Tibial nerve (tissue), 4 donors: ENCODE measurements at regions not wholly inside any gene's neighbourhood (a gene's known extent, or its start where the extent isn't known, plus 50 kb on each side); places are given as distances from the start of the nearest gene placed in this dataset.

Source experiments
- DNase-seq, 2 donors: peaks; one replicate each; pipeline ENCODE4 v3.0.0-alpha.2; 2019; ENCODE audit warnings: low spot score in 2 of 2
- H3K27ac ChIP-seq, 4 donors: fragments of 200-600 bp; sonication (generic) in 3 of 4; one replicate each; pipeline ENCODE4 v1.5.1; 2017 to 2019; ENCODE audit warnings: mild to moderate bottlenecking in 1 of 4
- H3K27me3 ChIP-seq, 2 donors: fragments of 200-600 bp; sonication (generic) in 1 of 2; one replicate each; pipeline versions ENCODE4 v1.5.1 to v1.6.0; 2017 to 2019
- H3K36me3 ChIP-seq, 3 donors: fragments of 200-600 bp; sonication (generic); one replicate each; pipeline ENCODE4 v1.5.1; 2018 to 2019
- H3K4me1 ChIP-seq, 4 donors: fragments of 200-600 bp; sonication (generic) in 3 of 4; one replicate each; pipeline ENCODE4 v1.5.1; 2017 to 2019
- H3K4me3 ChIP-seq, 4 donors: fragments of 200-600 bp; sonication (generic) in 3 of 4; one replicate each; pipeline ENCODE4 v1.5.1; 2017 to 2019; ENCODE audit warnings: mild to moderate bottlenecking in 1 of 4, moderate library complexity in 1 of 4
- H3K9me3 ChIP-seq, 4 donors: fragments of 200-600 bp; sonication (generic) in 3 of 4; one replicate each; pipeline ENCODE4 v1.5.1; 2017 to 2019
- EP300 ChIP-seq, 2 donors: sonication (generic); formaldehyde crosslinking; IDR thresholded peaks; one replicate each; pipeline ENCODE4 v1.6.1; 2017; ENCODE audit warnings: antibody characterized with exemption in 2 of 2, mild to moderate bottlenecking in 1 of 2
- POLR2A ChIP-seq, 2 donors: fragments of 450-650 bp; IDR thresholded peaks; one replicate each; pipeline ENCODE4 v1.6.1; 2017; ENCODE audit warnings: antibody characterized with exemption in 2 of 2, mild to moderate bottlenecking in 2 of 2, moderate library complexity in 2 of 2
- WGBS, 2 donors: methylation state at CpG; one replicate each; pipeline ENCODE4 v1.1.5; 2018; 5-methylcytosine and 5-hydroxymethylcytosine counted together
- TF ChIP-seq, protein P1 (sequence below), 5 experiments: fragments of 200-600 bp in 3 of 5; fragments of 450-650 bp in 2 of 5; sonication (generic) in 3 of 5; IDR thresholded peaks; one replicate each; pipeline ENCODE4 v1.5.1; 2016 to 2019; ENCODE audit warnings: antibody characterized with exemption in 5 of 5, mild to moderate bottlenecking in 3 of 5, moderate library complexity in 2 of 5

GRCh38 chr11:11708256-11708655, 86.5 kb upstream of the GALNT18 start:
- no peaks in the 10 kb centered on the region for H3K27me3 ChIP-seq
- no peaks in the 10 kb centered on the region for H3K36me3 ChIP-seq
- TF ChIP-seq POLR2A (IDR thresholded peaks at IDR 0.05) (no peak), EP300 (IDR thresholded peaks at IDR 0.05) (no peak)
- TF ChIP-seq, protein P1, sequence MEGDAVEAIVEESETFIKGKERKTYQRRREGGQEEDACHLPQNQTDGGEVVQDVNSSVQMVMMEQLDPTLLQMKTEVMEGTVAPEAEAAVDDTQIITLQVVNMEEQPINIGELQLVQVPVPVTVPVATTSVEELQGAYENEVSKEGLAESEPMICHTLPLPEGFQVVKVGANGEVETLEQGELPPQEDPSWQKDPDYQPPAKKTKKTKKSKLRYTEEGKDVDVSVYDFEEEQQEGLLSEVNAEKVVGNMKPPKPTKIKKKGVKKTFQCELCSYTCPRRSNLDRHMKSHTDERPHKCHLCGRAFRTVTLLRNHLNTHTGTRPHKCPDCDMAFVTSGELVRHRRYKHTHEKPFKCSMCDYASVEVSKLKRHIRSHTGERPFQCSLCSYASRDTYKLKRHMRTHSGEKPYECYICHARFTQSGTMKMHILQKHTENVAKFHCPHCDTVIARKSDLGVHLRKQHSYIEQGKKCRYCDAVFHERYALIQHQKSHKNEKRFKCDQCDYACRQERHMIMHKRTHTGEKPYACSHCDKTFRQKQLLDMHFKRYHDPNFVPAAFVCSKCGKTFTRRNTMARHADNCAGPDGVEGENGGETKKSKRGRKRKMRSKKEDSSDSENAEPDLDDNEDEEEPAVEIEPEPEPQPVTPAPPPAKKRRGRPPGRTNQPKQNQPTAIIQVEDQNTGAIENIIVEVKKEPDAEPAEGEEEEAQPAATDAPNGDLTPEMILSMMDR (IDR thresholded peaks at IDR 0.05): no peak
- no peaks in the 10 kb centered on the region for H3K4me1 ChIP-seq
- WGBS, 2 donors: 73 to 76% methylated on average over 1 of the region's 1 CpG
- DNase-seq: no peak
- H3K27ac ChIP-seq: no peak overlapping the region
- no peak overlapping the region for H3K4me3 ChIP-seq
- no peaks in the 10 kb centered on the region for H3K9me3 ChIP-seq

GRCh38 chr11:11706028-11706427, 84.2 kb upstream of the GALNT18 start:
- Histone ChIP-seq H3K36me3 (no peaks in the 10 kb centered on the region), H3K9me3 (no peaks in the 10 kb centered on the region), H3K27me3 (no peaks in the 10 kb centered on the region), H3K4me3 (no peak overlapping the region), H3K27ac (no peak overlapping the region), H3K4me1 (no peaks in the 10 kb centered on the region)
- no peak for DNase-seq
- TF ChIP-seq, protein P1 (IDR thresholded peaks at IDR 0.05): no peak
- 78 to 79% methylated on average over 3 to 4 of the region's 4 CpGs for WGBS, 2 donors

- Histone ChIP-seq H3K4me1 (no peaks in the 10 kb centered on the region), H3K36me3 (no peaks in the 10 kb centered on the region), H3K27ac (no peak overlapping the region), H3K4me3 (no peak overlapping the region), H3K27me3 (no peaks in the 10 kb centered on the region), H3K9me3 (no peaks in the 10 kb centered on the region)
- WGBS, 2 donors: 92 to 100% methylated on average over 1 of the region's 1 CpG
- no peak for TF ChIP-seq POLR2A (IDR thresholded peaks at IDR 0.05)
- no peak for TF ChIP-seq EP300 (IDR thresholded peaks at IDR 0.05)
- TF ChIP-seq, protein P1 (IDR thresholded peaks at IDR 0.05): no peak
- DNase-seq: no peak
Observed at GRCh38 chr11:11703885-11704284, 82.1 kb upstream of the GALNT18 start.

DNA sequence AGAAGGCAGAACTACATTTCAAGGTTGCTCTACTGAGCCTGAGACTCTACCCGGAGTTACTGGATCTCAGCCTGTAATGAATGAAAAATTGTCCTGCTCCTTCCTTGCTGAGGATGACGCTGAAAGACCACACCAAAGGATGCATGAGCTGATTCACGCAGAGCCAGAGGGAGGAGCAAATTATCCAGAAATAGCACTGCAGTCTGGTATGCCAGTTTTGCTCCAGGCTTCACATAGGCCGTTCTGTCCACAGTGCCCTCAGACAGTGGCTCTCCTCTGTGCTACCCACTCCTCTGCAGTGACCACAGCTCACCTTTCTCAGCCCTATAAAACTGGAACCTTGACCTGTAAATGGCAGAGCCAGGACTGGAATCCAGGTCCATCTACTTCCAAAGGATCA, 79.3 kb upstream of the GALNT18 start:
- no peak for DNase-seq
- no peaks in the 10 kb centered on the region for H3K4me1 ChIP-seq
- H3K27ac ChIP-seq: no peak overlapping the region
- 43 to 48% methylated on average over 4 of the region's 4 CpGs for WGBS, 2 donors
- no peaks in the 10 kb centered on the region for H3K9me3 ChIP-seq
- H3K36me3 ChIP-seq: no peaks in the 10 kb centered on the region
- no peak overlapping the region for H3K4me3 ChIP-seq
- H3K27me3 ChIP-seq: no peaks in the 10 kb centered on the region
- TF ChIP-seq EP300 (IDR thresholded peaks at IDR 0.05) (no peak), POLR2A (IDR thresholded peaks at IDR 0.05) (no peak)
- TF ChIP-seq, protein P1 (IDR thresholded peaks at IDR 0.05): no peak

- no peak for DNase-seq
- Histone ChIP-seq H3K4me3 (no peak overlapping the region), H3K27ac (no peak overlapping the region), H3K36me3 (no peaks in the 10 kb centered on the region), H3K9me3 (no peaks in the 10 kb centered on the region), H3K4me1 (no peaks in the 10 kb centered on the region), H3K27me3 (no peaks in the 10 kb centered on the region)
- WGBS, 2 donors: 42 to 43% methylated on average over 1 of the region's 1 CpG
- TF ChIP-seq, protein P1 (IDR thresholded peaks at IDR 0.05): no peak
- TF ChIP-seq POLR2A (IDR thresholded peaks at IDR 0.05) (no peak), EP300 (IDR thresholded peaks at IDR 0.05) (no peak)
Observed at GRCh38 chr11:11697796-11698195, 76.0 kb upstream of the GALNT18 start.
